ENCODE measurements at regions not wholly inside any gene's neighbourhood (a gene's known extent, or its start where the extent isn't known, plus 50 kb on each side); places are given as distances from the start of the nearest gene placed in this dataset.

DNA sequence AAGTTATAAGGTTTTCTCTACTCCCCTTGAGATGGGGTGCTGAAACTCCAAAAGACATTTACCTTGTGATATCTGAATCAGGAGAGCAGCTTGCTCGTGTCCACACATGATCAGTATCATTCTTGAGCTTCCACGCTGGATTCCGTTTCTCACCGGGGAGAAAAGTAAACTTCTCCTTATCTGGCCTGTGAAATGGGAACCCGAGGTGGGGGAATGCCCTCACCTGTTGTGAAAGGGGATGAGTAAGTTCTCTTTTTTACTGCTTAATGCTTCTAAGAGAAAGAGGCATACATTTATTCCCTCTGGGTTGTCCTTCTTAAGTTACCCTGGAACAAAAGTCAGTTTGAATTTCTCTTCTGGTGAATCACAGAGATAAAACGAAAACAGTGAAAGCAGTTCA, 440.5 kb upstream of the ADAMTS9 start:
- TF ChIP-seq CTCF (IDR thresholded peaks at IDR 0.05 in 2 of 3, conservative IDR thresholded peaks at IDR 0.05 in 1 of 3; ENCODE audit: borderline replicate concordance in 1 of 3, insufficient read depth in 1 of 3, low read depth in 2 of 3, low read length in 2 of 3) = no peak
- TF ChIP-seq CEBPB (IDR thresholded peaks at IDR 0.05; ENCODE audit: low read depth) = no peak
